K562 (cell line): ENCODE measurements at regions not wholly inside any gene's neighbourhood (a gene's known extent, or its start where the extent isn't known, plus 50 kb on each side); places are given as distances from the start of the nearest gene placed in this dataset.
"Not testable (repeated sequence)": the region's sequence is repeated elsewhere in the genome, so short reads cannot be mapped to it uniquely, and the experiment has no call there.

Experiments
- CEBPB ChIP-seq: fragments of 450-650 bp; IDR thresholded peaks from 2 replicates; pipeline ENCODE4 v1.6.1; 2016; ENCODE audit warnings: missing genetic modification characterization, missing compliant biosample characterization
- CREB1 ChIP-seq, 2 experiments: sonication (generic) in 1 of 2; formaldehyde crosslinking in 1 of 2; IDR thresholded peaks; 2 replicates each; pipeline versions ENCODE4 v1.6.1 to v1.8.0; 2012 to 2022; ENCODE audit warnings: inconsistent platforms in 1 of 2, mild to moderate bottlenecking in 1 of 2, missing genetic modification reagents in 1 of 2, moderate library complexity in 1 of 2
- KAT7 ChIP-seq: sonication (generic); formaldehyde crosslinking; IDR thresholded peaks from 2 replicates; pipeline ENCODE4 v1.8.0; 2022; ENCODE audit warnings: missing genetic modification reagents, mild to moderate bottlenecking, borderline replicate concordance
- NCOA2 ChIP-seq, 2 experiments: fragments of 450-650 bp; IDR thresholded peaks; 2 replicates each; pipeline ENCODE4 v1.6.1; 2018; ENCODE audit warnings: mild to moderate bottlenecking in 2 of 2, moderate library complexity in 1 of 2; ENCODE audit not compliant: partially characterized antibody in 2 of 2
- NFRKB ChIP-seq: fragments of 450-650 bp; IDR thresholded peaks from 2 replicates; pipeline ENCODE4 v1.6.1; 2016; ENCODE audit warnings: low read depth
- NONO ChIP-seq, 2 experiments: fragments of 200-400 bp in 1 of 2; fragments of 450-650 bp in 1 of 2; formaldehyde crosslinking in 1 of 2; IDR thresholded peaks; 2 replicates each; pipeline ENCODE4 v1.6.1; 2017; ENCODE audit warnings: low read depth in 2 of 2, mild to moderate bottlenecking in 2 of 2, moderate library complexity in 2 of 2, low read length in 1 of 2
- NR2F6 ChIP-seq: fragments of 450-650 bp; formaldehyde crosslinking; IDR thresholded peaks from 2 replicates; pipeline ENCODE4 v1.4.0; 2020; ENCODE audit warnings: mild to moderate bottlenecking
- ZFP36 ChIP-seq: fragments of 150-350 bp; IDR thresholded peaks from 2 replicates; pipeline ENCODE4 v1.6.1; 2018; ENCODE audit warnings: low read length, low read depth; ENCODE audit not compliant: partially characterized antibody
- ZNF57 ChIP-seq: fragments of 450-650 bp; formaldehyde crosslinking; IDR thresholded peaks from 2 replicates; pipeline ENCODE4 v1.4.0; 2020; ENCODE audit warnings: mild to moderate bottlenecking, moderate library complexity

DNA sequence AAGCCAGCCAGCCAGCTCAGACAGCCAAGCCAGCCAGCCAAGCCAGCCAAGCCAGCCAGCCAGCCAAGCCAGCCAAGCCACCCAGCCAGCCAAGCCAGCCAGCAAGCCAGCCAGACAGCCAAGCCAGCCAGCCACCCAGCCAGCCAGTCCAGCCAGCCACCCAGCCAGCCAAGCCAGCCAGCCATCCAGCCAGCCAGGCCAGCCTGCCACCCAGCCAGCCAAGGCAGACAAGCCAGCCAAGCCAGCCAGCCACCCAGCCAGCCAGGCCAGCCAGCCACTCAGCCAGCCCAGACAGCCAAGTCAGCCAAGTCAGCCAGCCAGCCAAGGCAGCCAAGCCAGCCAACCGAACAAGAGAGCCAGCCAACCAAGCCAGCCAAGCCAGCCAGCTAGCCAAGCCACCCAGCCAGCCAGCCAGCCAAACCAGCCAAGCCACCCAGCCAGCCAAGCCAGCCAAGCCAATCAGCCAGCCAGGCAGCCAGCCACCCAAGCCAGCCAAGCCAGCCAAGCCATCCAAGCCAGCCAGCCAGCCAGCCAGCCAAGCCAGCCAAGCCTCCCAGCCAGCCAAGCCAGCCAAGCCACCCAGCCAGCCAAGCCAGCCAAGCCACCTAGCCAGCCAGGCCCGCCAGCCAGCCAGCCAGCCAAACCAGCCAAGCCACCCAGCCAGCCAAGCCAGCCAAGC, 319.3 kb upstream of the PLGLB2 start:
- TF ChIP-seq CEBPB; NR2F6 (CRISPR knock-in tag); NONO (IDR thresholded peaks at IDR 0.05; ENCODE audit: low read depth in 2 of 2, low read length in 1 of 2); NCOA2 (IDR thresholded peaks at IDR 0.05; ENCODE audit: partially characterized antibody in 2 of 2); ZFP36; KAT7 (CRISPR knock-in tag); NFRKB; ZNF57; CREB1 (IDR thresholded peaks at IDR 0.05); CREB1 (CRISPR knock-in tag; IDR thresholded peaks at IDR 0.05): not testable (repeated sequence)
